Left cardiac atrium (tissue), 4 donors: ENCODE measurements at regions not wholly inside any gene's neighbourhood (a gene's known extent, or its start where the extent isn't known, plus 50 kb on each side); places are given as distances from the start of the nearest gene placed in this dataset.
"Not testable (repeated sequence)": the region's sequence is repeated elsewhere in the genome, so short reads cannot be mapped to it uniquely, and the experiment has no call there.

ENCODE experiments used
- ATAC-seq, 2 donors: fragments of 200-7000 bp; cut with Tn5 transposase; one replicate each; pipeline ENCODE4 v1.9.1; 2020; ENCODE audit warnings: mild to moderate bottlenecking in 2 of 2, moderate library complexity in 2 of 2
- DNase-seq: peaks from one replicate; pipeline ENCODE4 v3.0.0-alpha.2; 2020
- intact Hi-C, 2 donors: fragments of 100-400 bp; cut with DNase I; formaldehyde crosslinking; loops; one replicate each; pipeline versions ENCODE4 v1.14.1 to v1.15.1; 2022 to 2023
- donor health status: DM: no; HTN: yes; CAD: no.
- donor health status: DM: no; HTN: yes; CAD: no; lungs with severe emphysema.
- donor health status: DM: yes; HTN: yes; CAD: no.
- donor health status: Dilated cardiomyopathy.

- intact Hi-C loops, result no loop called here
- DNase-seq, result no peak
- ATAC-seq, result no peak
These were observed 112.8 kb downstream of the BUB3 start for GRCh38 chr10:123266971-123267370.

GRCh38 chr10:123269017-123269552 lies 114.9 kb downstream of the BUB3 start:
- ATAC-seq (no peak), DNase-seq (no peak)
- intact Hi-C loops, result no loop called here

- DNase-seq (no peak), ATAC-seq (no peak)
- intact Hi-C loops, result no loop called here
These were observed 115.5 kb downstream of the BUB3 start for GRCh38 chr10:123269675-123270074.

GRCh38 chr10:123270221-123270620 lies 116.0 kb downstream of the BUB3 start:
- DNase-seq (no peak), ATAC-seq (peak in 1 of 2 donors; percentile 47)
- intact Hi-C loops, result no loop called here

GRCh38 chr10:123270806-123271205 lies 116.6 kb downstream of the BUB3 start:
- ATAC-seq, result no peak
- intact Hi-C loops, result no loop called here
- no peak for DNase-seq

GRCh38 chr10:123272171-123272570 lies 118.0 kb downstream of the BUB3 start:
- ATAC-seq, result no peak
- no peak for DNase-seq
- intact Hi-C loops, result no loop called here

GRCh38 chr10:123274306-123275135 lies 120.3 kb downstream of the BUB3 start:
- ATAC-seq, result no peak
- intact Hi-C loops, result no loop called here

GRCh38 chr10:123275136-123275564 lies 120.9 kb downstream of the BUB3 start:
- intact Hi-C loops, result no loop called here
- no peak for DNase-seq
- no peak for ATAC-seq

More at GRCh38 chr10:123274306-123275135, 120.3 kb downstream of the BUB3 start:
- DNase-seq, result no peak

GRCh38 chr10:123278445-123278844 lies 124.2 kb downstream of the BUB3 start:
- intact Hi-C loops, result no loop called here
- ATAC-seq, result no peak
- DNase-seq, result no peak

- DNase-seq, ATAC-seq, intact Hi-C loops: not testable (repeated sequence)
These were observed 129.2 kb downstream of the BUB3 start for GRCh38 chr10:123283371-123283770.

GRCh38 chr10:123284022-123284421 lies 129.8 kb downstream of the BUB3 start:
- intact Hi-C loops, result no loop called here
- ATAC-seq (no peak), DNase-seq (no peak)

- DNase-seq (no peak), ATAC-seq (no peak)
- intact Hi-C loops, result no loop called here
These were observed 133.5 kb downstream of the BUB3 start for GRCh38 chr10:123287594-123288247.

GRCh38 chr10:123289432-123289831 lies 135.2 kb downstream of the BUB3 start:
- intact Hi-C loops, result no loop called here
- no peak for DNase-seq
- no peak for ATAC-seq

- ATAC-seq (no peak), DNase-seq (no peak)
- intact Hi-C loops, result no loop called here
These were observed 139.9 kb downstream of the BUB3 start for GRCh38 chr10:123294109-123294508.

GRCh38 chr10:123294886-123295285 lies 140.7 kb downstream of the BUB3 start:
- DNase-seq, result no peak
- intact Hi-C loops, result no loop called here
- ATAC-seq, result no peak

GRCh38 chr10:123295644-123296043 lies 141.4 kb downstream of the BUB3 start:
- ATAC-seq, result no peak
- intact Hi-C loops, result no loop called here
- DNase-seq, result no peak

- ATAC-seq (no peak), DNase-seq (no peak)
- intact Hi-C loops, result no loop called here
These were observed 143.0 kb downstream of the BUB3 start for GRCh38 chr10:123297175-123297574.

- ATAC-seq, result no peak
These were observed 144.4 kb downstream of the BUB3 start for GRCh38 chr10:123298583-123298982.

GRCh38 chr10:123299598-123299997 lies 145.4 kb downstream of the BUB3 start:
- intact Hi-C loops, result no loop called here
- ATAC-seq, result no peak
- no peak for DNase-seq

More at GRCh38 chr10:123298583-123298982, 144.4 kb downstream of the BUB3 start:
- intact Hi-C loops, result no loop called here
- no peak for DNase-seq

GRCh38 chr10:123301077-123301857 lies 147.1 kb downstream of the BUB3 start:
- ATAC-seq (peak in 1 of 2 donors; percentile 87), DNase-seq (peak; percentile 52)
- intact Hi-C loops, result no loop called here
